IMR-90 (cell line): ENCODE measurements at regions not wholly inside any gene's neighbourhood (a gene's known extent, or its start where the extent isn't known, plus 50 kb on each side); places are given as distances from the start of the nearest gene placed in this dataset.

ENCODE experiments used
- ATAC-seq: fragments of 200-7000 bp; cut with Tn5 transposase; 2 replicates; pipeline ENCODE4 v1.9.1; 2020; ENCODE audit warnings: low read depth, mild to moderate bottlenecking, moderate library complexity
- BruUV-seq: library from RNA; stranded (reverse); fragments of 400-500 nt; replicated peaks from 2 replicates; lab custom pipeline; 2021; lab: Mats Ljungman, UMichigan
- CTCF ChIA-PET: fragments of 300-600 bp; formaldehyde crosslinking; extraction: SDS; loops from one replicate; lab custom pipeline; 2021; ENCODE audit warnings: antibody characterized with exemption; lab: Yijun Ruan, JAX
- POLR2A ChIA-PET: fragments of 300-600 bp; sonication (Branson Sonifier 250); formaldehyde crosslinking; loops from one replicate; lab custom pipeline; 2022; ENCODE audit warnings: antibody characterized with exemption; ENCODE audit not compliant: unreplicated experiment; lab: Charles Lee
- DNase-seq: peaks from one replicate; pipeline ENCODE4 v3.0.0; 2013
- H2AFZ ChIP-seq: replicated peaks from 2 replicates; pipeline ENCODE3; 2013; ENCODE audit warnings: low read length, mild to moderate bottlenecking; ENCODE audit not compliant: poor library complexity
- H2AK5ac ChIP-seq: 2 replicates; pipeline ENCODE4 v1.6.1; 2013; ENCODE audit warnings: low read depth, low read length, inconsistent platforms
- H2AK9ac ChIP-seq: replicated peaks from 2 replicates; pipeline ENCODE3; 2013; ENCODE audit warnings: mild to moderate bottlenecking, low read depth, low read length, moderate library complexity; ENCODE audit not compliant: poor library complexity
- H2BK120ac ChIP-seq: 2 replicates; pipeline ENCODE4 v1.6.1; 2013; ENCODE audit warnings: low read depth, low read length, inconsistent platforms
- H2BK15ac ChIP-seq: 3 replicates; pipeline ENCODE4 v1.6.1; 2013; ENCODE audit warnings: low read depth, low read length, inconsistent platforms
- H2BK20ac ChIP-seq: 2 replicates; pipeline ENCODE4 v1.6.1; 2013; ENCODE audit warnings: low read depth, mild to moderate bottlenecking, inconsistent platforms, low read length, moderate library complexity
- H2BK5ac ChIP-seq: 2 replicates; pipeline ENCODE4 v1.6.1; 2013; ENCODE audit warnings: mild to moderate bottlenecking, low read depth, low read length, inconsistent platforms; ENCODE audit not compliant: poor library complexity, severe bottlenecking
- H3K14ac ChIP-seq: replicated peaks from 2 replicates; pipeline ENCODE4 v1.6.1; 2013; ENCODE audit warnings: low read depth, low read length, inconsistent platforms
- H3K18ac ChIP-seq: 2 replicates; pipeline ENCODE4 v1.6.1; 2013; ENCODE audit warnings: low read depth, low read length, control low read depth
- H3K23ac ChIP-seq: 2 replicates; pipeline ENCODE4 v1.6.1; 2013; ENCODE audit warnings: low read depth, low read length, inconsistent platforms
- H3K27ac ChIP-seq: 2 replicates; pipeline ENCODE4 v1.5.1; 2013; ENCODE audit warnings: mild to moderate bottlenecking, control low read depth, low read length; ENCODE audit not compliant: insufficient read depth
- H3K27me3 ChIP-seq: 2 replicates; pipeline ENCODE4 v1.6.1; 2013; ENCODE audit warnings: low read length; ENCODE audit not compliant: control insufficient read depth, insufficient read depth
- H3K36me3 ChIP-seq: 2 replicates; pipeline ENCODE4 v1.6.1; 2013; ENCODE audit warnings: low read length, mixed read lengths; ENCODE audit not compliant: control insufficient read depth, insufficient read depth
- H3K4ac ChIP-seq: 2 replicates; pipeline ENCODE4 v1.6.1; 2013; ENCODE audit warnings: low read depth, low read length, inconsistent platforms
- H3K4me1 ChIP-seq: 2 replicates; pipeline ENCODE4 v1.6.1; 2013; ENCODE audit warnings: low read length, mixed read lengths; ENCODE audit not compliant: control insufficient read depth, insufficient read depth
- H3K4me2 ChIP-seq: 2 replicates; pipeline ENCODE4 v1.6.1; 2013; ENCODE audit warnings: low read depth, mild to moderate bottlenecking, control low read depth, low read length, moderate library complexity
- H3K4me3 ChIP-seq: 2 replicates; pipeline ENCODE4 v1.5.1; 2013; ENCODE audit warnings: low read depth, mild to moderate bottlenecking, control low read depth, low read length, moderate library complexity; ENCODE audit not compliant: insufficient read depth
- H3K56ac ChIP-seq: 2 replicates; pipeline ENCODE4 v1.6.1; 2013; ENCODE audit warnings: low read length, inconsistent platforms; ENCODE audit not compliant: insufficient read depth; ENCODE audit errors: extremely low read depth
- H3K79me1 ChIP-seq, 2 experiments: 2 replicates each; pipeline ENCODE4 v1.6.1; 2013; ENCODE audit warnings: low read length in 2 of 2, inconsistent platforms in 1 of 2, low read depth in 1 of 2
- H3K9ac ChIP-seq: 2 replicates; pipeline ENCODE4 v1.6.1; 2013; ENCODE audit warnings: low read depth, low read length, control low read depth
- H3K9me1 ChIP-seq: 2 replicates; pipeline ENCODE4 v1.6.1; 2013; ENCODE audit warnings: low read length, inconsistent platforms; ENCODE audit not compliant: insufficient read depth
- H3K9me3 ChIP-seq: 2 replicates; pipeline ENCODE4 v1.6.1; 2013; ENCODE audit warnings: low read length; ENCODE audit not compliant: control insufficient read depth, insufficient read depth
- H4K20me1 ChIP-seq: 2 replicates; pipeline ENCODE4 v1.6.1; 2013; ENCODE audit warnings: low read length, inconsistent platforms; ENCODE audit not compliant: insufficient read depth
- H4K5ac ChIP-seq: 2 replicates; pipeline ENCODE4 v1.6.1; 2013; ENCODE audit warnings: mild to moderate bottlenecking, low read depth, low read length, control low read depth
- H4K8ac ChIP-seq, 2 experiments: 2 replicates each; pipeline ENCODE4 v1.6.1; 2013; ENCODE audit warnings: low read depth in 2 of 2, low read length in 2 of 2, control low read depth in 1 of 2, inconsistent platforms in 1 of 2
- H4K91ac ChIP-seq: 2 replicates; pipeline ENCODE4 v1.6.1; 2013; ENCODE audit warnings: low read depth, low read length, inconsistent platforms; ENCODE audit not compliant: insufficient read depth
- CEBPB ChIP-seq: IDR thresholded peaks from 2 replicates; pipeline ENCODE4 v1.6.1; 2012; ENCODE audit warnings: low read depth, low read length, improper control_type of control experiment
- dilution Hi-C: fragments of 300-500 bp; cut with HindIII; formaldehyde crosslinking; loops from one replicate; pipeline ENCODE4 v1.14.3; 2018; ENCODE audit warnings: low sequenced_read_pairs; ENCODE audit not compliant: unreplicated experiment
- in situ Hi-C: fragments of 300-500 bp; cut with MboI; formaldehyde crosslinking; loops from 3 replicates; pipeline ENCODE4 v1.14.3; 2019; ENCODE audit warnings: low sequenced_read_pairs, inconsistent platforms, mixed read lengths
- intact Hi-C: fragments of 100-400 bp; cut with micrococcal nuclease; formaldehyde crosslinking; loops from 2 replicates; pipeline ENCODE4 v1.10.0; 2022
- TF ChIP-seq, protein P1 (sequence below): conservative IDR thresholded peaks from 2 replicates; pipeline ENCODE4 v1.5.1; 2012; ENCODE audit warnings: mild to moderate bottlenecking, low read depth, low read length, improper control_type of control experiment

DNA sequence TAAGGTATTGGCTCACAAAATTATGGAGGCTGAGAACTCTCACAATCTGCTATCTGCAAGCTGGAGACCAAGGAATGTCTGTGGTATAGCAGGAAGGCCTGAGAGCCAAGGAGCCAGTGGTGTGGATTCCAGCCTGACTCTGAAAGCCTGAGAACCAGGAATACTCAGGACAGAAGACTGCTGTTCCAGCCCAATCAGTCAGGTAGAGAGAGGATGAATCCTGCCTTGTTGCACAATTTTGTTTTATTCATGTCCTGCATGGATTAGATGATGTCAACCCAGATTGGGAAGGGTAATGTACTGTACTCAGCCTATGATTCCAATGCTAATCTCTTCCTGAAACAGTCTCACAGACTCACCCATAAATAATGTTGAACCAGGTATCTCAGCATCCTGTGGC lies 312.4 kb upstream of the KCNMB2 start:
- H3K4me3 ChIP-seq, result no peak overlapping the region
- in situ Hi-C loops, result no loop called here
- TF ChIP-seq CEBPB, result 0 out of 2 replicates have a peak, but pooled peaks have one; percentile 20
- TF ChIP-seq, protein P1, sequence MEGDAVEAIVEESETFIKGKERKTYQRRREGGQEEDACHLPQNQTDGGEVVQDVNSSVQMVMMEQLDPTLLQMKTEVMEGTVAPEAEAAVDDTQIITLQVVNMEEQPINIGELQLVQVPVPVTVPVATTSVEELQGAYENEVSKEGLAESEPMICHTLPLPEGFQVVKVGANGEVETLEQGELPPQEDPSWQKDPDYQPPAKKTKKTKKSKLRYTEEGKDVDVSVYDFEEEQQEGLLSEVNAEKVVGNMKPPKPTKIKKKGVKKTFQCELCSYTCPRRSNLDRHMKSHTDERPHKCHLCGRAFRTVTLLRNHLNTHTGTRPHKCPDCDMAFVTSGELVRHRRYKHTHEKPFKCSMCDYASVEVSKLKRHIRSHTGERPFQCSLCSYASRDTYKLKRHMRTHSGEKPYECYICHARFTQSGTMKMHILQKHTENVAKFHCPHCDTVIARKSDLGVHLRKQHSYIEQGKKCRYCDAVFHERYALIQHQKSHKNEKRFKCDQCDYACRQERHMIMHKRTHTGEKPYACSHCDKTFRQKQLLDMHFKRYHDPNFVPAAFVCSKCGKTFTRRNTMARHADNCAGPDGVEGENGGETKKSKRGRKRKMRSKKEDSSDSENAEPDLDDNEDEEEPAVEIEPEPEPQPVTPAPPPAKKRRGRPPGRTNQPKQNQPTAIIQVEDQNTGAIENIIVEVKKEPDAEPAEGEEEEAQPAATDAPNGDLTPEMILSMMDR, result no peak
- H3K14ac ChIP-seq, result no peak overlapping the region; the same call in 1 of the 2 replicates
- H3K23ac ChIP-seq, result no peak overlapping the region; the same call in 1 of the 2 replicates
- ChIA-PET POLR2A (no interaction called here), CTCF (no interaction called here)
- no peak overlapping the region for H3K4ac ChIP-seq
- no peak overlapping the region for H2AK9ac ChIP-seq
- no peak overlapping the region for H3K4me2 ChIP-seq
- intact Hi-C loops, result no loop called here
- H2BK15ac ChIP-seq, result no peak overlapping the region
- H3K9me1 ChIP-seq, result no peaks in the 10 kb centered on the region
- H2BK120ac ChIP-seq, result no peak overlapping the region
- ATAC-seq (no peak), DNase-seq (peak; percentile 41)
- dilution Hi-C loops, result no loop called here
- H3K9me3 ChIP-seq, result no peaks in the 10 kb centered on the region
- H3K9ac ChIP-seq, result no peak overlapping the region
- H2BK20ac ChIP-seq, result no peak overlapping the region
- no peaks in the 10 kb centered on the region for H4K20me1 ChIP-seq
- H3K18ac ChIP-seq, result no peak overlapping the region
- no TSS peak for BruUV-seq
- no peaks in the 10 kb centered on the region for H3K79me1 ChIP-seq
- H3K27me3 ChIP-seq, result no peaks in the 10 kb centered on the region
- H4K91ac ChIP-seq, result no peak overlapping the region
- H2AK5ac ChIP-seq, result no peak overlapping the region
- H4K8ac ChIP-seq, result no peak overlapping the region
- H3K56ac ChIP-seq, result no peak overlapping the region
- no peak overlapping the region for H4K5ac ChIP-seq
- H3K4me1 ChIP-seq, result no peaks in the 10 kb centered on the region
- no peak overlapping the region for H2AFZ ChIP-seq
- no peak overlapping the region for H3K27ac ChIP-seq
- H2BK5ac ChIP-seq, result no peak overlapping the region
- no peaks in the 10 kb centered on the region for H3K36me3 ChIP-seq
